Urothelium cell line (cell line): ENCODE measurements at regions not wholly inside any gene's neighbourhood (a gene's known extent, or its start where the extent isn't known, plus 50 kb on each side); places are given as distances from the start of the nearest gene placed in this dataset.
A peak's percentile ranks its signal among the peaks of the same experiment; 100 is the strongest.
"Not testable (repeated sequence)": the region's sequence is repeated elsewhere in the genome, so short reads cannot be mapped to it uniquely, and the experiment has no call there.

Source experiments
- DNase-seq: peaks from one replicate; pipeline ENCODE4 v3.0.0; 2011; ENCODE audit warnings: low spot score, mixed read lengths
- FAIRE-seq: peaks from 2 replicates; lab custom pipeline; 2011; peaks lifted over from hg19 to GRCh38; lab: Jason Lieb, UNC

DNA sequence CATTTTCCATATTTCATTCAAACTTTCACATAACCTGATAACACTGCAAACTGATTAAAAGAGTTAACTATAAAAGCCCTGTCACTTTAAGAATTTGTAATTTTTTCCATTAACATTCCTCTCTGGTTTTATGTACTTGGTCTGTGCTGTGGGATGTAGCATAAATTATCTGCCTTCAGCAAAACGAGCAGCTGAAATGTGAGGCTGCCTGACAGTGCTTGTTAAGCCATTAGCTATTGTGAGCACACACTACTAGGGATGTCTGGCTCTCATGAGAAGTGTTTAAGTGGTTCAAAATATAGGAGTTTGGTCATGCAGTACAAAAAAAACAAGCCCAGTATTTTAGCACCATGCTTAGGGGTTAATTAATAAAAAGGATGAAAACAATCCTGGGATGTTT, 63.0 kb downstream of the HOXA1 start:
- DNase-seq (no peak), FAIRE-seq (peak; percentile 35)

DNA sequence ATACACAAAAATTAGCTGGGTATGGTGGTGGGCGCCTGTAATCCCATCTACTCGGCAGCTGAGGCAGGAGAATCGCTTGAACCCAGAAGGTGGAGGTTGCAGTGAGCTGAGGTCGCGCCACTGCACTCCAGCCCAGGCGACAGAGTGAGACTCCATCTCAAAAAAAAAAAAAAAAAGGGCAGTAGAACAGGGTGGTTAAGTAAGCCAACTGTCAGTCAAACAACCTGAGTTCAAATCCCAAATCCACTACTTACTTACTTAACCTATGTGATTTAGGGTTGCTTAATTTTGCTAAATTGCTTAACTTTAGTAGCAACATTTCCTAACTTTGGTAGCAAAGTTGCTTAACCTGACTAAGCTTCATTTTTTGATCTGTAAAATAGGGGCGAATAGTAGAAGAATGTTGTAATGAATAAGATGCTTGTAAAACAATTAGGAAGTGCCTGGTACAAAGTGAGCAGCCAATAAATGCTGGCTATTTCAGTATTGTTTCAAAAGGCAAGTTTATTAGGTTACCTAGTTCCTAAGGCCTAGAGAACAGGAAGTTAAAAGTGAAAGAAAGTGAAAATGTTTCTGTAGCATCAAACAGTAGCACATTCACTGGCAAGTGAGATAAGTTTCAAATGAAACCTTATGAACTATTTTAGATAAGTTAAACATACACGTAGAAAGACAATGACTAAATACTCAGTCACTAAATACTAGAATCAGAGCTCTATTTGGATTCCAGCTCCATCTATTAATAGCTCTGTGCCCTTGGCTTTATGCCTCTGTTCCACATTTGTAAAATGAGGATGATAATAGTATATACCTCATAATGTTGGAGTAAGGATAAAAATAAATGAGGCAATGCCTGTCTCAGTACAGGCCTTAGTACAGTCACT, 64.3 kb downstream of the HOXA1 start:
- FAIRE-seq (no peak), DNase-seq (no peak)

DNA sequence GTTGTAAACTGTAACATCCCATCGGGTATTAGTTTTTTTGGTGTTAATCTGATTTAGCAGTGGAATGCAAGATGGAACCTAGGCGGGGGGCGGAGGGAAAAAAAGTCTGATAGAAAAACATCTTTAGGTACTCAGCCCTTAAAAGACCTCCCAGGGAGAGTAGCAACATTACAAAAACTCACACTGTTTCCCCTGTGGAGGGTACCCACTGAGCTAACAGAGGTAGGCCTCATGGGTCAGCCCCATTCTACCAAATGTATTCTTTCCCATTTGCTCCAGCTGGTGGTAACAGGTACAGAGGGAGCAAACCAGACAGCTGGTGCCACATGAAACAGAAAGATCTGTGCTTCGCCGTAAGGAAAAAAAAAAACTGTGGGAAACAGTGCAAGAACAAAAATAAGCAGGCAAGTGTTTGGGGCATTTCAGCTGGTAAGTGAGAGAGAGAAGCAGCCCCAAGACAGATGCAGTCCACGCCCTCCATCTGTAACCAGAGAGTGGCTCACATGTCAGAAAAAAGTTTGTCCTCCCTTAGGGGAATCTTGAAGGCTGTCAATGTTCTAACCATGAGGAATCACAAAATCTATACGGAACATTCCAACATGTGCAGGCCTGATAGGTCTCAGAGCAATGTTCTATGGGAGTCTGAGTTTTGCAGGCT, 65.3 kb downstream of the HOXA1 start:
- FAIRE-seq: no peak
- no peak for DNase-seq

DNA sequence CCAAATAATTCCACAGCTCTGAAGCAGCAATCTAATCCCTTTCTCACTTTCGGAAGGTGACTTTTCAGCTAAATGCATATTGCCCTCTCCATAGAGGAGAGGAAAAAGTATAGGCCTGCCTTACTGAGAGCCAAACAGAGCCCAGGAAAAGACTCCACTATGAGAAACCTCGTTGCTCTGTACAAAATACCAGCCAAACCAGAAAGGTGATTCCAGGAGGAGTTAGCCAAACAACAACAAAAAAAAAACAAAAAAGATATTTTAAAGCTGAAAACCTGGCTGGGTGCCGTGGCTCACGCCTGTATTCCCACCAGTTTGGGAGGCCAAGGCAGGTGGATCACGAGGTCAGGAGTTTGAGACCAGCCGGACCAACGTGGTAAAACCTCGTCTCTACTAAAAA, 70.5 kb downstream of the HOXA1 start:
- no peak for DNase-seq
- no peak for FAIRE-seq

DNA sequence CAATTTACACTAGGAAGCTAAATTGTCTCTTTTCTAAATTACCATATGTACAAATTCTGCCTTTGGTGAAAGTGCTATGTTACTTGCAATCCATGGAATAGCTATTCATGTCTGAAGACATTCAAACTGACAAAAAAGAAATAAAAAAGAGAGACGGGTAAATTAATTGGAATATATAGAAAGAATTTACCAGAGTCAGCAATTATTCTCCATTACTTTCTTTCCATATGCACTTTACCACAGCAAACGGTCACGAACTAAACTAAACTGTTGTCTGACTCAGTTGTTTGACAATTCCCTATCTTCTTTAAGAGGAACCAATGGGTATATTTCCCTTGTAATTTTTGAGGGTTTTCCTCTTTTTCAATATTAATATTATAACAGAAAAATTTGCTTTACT, 85.7 kb downstream of the HOXA1 start:
- DNase-seq (no peak), FAIRE-seq (no peak)

DNA sequence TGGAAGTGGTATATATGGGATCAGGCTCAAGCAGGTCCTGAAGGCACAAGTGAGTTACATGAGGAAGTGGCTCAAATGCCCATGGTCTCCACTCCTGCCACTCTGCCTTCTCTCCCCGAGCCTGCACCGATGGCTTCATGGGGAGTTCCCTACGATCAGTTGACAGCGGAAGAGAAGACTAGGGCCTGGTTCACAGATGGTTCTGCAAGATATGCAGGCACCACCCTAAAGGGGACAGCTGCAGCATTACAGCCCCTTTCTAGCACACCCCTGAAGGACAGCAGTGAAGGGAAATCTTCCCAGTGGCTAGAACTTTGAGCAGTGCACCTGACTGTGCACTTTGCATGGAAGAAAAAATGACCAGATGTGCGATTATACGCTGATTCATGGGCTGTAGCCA, 95.3 kb downstream of the HOXA1 start:
- FAIRE-seq (no peak), DNase-seq (no peak)

DNA sequence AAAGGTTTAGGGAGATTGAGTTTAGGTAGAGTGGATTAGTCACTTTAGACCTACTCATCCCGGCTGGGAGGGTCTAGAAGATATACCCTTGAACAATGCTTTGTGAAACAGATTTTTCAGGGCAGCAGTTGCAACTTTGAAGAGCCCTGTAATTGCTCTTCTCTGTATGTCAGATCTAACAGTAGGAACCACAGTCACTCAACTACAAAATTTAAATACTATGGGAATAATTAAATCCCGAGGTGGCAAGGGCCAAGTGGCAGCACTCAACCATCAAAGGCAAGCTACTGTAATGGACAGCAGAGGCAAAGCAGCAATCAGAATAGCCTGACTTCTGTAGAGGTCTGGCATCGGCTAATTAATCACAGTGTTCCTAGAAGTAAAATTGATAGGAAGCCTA, 97.5 kb downstream of the HOXA1 start:
- not testable (repeated sequence) for FAIRE-seq, DNase-seq

DNA sequence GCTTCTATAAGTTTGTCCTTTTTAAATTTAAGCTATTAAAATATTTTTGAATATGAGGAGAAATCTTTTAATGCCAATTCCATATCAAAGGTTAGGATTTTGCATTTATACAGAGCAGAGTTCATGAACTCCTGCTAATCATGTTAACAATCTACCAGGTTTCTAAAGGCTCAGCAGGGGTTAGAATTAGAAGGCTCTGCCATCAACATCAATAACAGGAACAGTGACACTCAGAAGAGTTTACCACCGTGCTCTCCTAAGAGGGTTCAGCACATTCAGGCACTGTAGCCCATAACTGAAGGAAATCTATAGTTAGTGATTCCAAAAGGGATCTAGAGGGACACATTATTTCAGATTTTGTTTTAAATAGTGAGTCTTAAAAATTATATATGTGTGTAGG, 100.1 kb downstream of the HOXA1 start:
- FAIRE-seq (no peak), DNase-seq (no peak)

DNA sequence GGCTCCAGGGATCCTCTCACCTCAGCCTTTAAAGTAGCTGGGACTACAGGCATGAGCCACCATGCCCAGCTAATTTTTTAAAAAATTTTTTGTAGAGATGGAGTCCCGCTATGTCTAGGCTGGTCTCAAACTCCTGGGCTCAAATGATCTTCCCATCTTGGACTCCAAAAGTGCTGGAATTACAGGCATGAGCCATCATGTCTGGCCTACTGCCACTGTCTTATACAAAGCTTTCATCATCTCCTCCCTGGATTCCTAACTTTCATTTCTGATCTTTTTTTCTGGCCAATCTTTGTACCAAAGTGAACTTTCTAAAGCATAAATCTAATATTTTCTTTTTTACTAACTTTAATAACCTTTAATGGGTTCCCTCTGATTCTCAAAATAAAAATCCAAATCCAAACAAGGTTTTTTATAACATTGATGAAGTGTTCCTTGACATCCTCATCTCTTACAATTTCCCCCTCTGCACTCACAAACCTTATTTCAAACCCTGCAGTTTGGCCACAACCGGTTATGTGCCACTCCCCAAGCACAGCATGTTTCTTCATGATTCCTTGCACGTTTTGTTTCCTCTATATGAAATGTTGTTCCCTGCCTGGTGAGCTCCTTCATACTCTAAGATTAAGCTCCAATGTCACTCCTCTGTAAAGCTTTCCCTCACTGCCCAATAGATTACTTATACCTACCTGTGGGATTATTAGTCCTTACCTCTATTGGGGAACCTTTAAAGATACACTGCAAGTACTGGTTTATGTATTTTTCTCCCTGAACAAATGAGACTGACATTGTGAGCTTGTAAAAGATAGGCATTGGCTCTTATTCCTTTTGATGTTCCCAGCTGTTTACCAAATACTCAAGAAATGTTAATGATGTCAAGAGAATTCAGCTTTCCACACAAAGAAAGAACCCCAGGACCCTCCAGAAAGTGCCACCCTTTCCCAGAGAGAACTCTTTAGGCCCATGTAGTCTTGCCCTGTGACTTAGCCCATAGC, 101.7 kb downstream of the HOXA1 start:
- FAIRE-seq: no peak
- no peak for DNase-seq

DNA sequence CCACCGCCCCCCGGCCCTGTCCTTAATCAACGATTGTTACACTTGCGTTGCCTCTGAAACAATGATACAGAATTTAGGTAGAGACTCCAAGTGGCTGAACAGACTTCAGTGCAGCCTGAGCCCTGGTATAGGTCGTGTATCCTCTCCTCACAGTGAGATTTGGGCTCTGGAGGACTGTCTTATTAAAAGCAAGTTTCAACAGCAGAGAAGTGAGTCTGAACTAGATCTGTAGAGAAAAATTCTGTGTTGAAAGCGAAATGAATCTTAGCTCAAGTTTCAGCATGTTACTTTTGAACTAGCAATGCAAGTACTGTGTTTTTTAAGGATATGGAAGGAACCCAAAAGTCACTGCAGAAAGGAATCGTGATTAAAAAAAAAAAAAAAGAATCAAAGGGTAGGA, 103.1 kb downstream of the HOXA1 start:
- FAIRE-seq (no peak), DNase-seq (no peak)

DNA sequence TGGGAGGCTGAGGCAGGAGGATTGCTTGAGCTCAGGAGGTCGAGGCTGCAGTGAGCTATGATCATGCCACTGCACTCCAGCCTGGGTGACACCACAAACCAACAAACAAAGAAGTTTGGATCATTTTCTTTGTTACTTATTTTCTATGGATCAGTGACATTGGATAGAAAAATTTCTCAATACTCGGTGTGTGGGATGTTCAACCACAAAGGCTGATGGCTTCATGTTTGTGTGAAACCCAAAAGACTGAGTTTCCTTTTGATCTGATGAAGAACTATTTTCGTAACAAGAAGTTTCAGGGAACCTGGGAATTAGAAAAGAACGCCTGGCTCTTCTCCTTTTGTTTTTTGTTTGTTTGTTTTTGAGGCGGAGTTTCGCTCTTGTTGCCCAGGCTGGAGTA, 104.0 kb downstream of the HOXA1 start:
- FAIRE-seq: no peak
- DNase-seq: no peak

DNA sequence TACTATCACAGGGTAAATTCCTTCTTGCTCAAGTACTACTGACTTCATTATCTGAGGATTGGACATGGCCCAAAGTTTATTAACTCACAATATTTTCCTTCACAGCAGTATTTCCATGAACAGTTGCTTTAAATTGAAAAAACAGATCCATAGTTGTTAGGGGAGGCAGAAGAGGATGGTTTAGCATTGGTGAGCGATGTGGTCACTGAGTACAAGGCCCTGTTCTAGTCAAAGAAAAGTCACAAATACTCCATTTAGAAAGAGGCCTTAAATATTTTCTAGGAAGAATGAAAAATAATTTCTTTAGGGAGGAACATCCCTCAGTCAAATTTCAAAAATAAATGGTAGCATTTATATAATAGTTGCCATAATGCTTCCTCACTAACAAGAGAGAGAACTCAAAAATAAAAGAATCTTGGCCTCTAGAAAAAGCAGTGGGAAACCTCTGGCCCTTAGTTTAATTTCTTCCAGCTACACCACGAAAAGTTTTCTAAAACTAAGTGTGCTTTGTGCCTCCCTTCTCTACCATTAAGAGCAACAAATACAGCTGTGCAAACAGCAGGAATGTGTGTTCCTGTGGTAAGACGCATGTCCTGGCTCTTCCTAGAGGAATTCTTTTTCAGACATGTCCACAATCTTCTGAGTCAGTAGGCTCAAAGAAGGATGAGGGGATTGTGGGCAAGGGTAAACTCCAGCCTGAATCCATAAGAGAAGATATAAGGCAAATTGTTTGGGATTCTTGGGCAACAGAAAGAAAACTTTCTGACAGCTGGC, 105.7 kb downstream of the HOXA1 start:
- DNase-seq (no peak), FAIRE-seq (no peak)

DNA sequence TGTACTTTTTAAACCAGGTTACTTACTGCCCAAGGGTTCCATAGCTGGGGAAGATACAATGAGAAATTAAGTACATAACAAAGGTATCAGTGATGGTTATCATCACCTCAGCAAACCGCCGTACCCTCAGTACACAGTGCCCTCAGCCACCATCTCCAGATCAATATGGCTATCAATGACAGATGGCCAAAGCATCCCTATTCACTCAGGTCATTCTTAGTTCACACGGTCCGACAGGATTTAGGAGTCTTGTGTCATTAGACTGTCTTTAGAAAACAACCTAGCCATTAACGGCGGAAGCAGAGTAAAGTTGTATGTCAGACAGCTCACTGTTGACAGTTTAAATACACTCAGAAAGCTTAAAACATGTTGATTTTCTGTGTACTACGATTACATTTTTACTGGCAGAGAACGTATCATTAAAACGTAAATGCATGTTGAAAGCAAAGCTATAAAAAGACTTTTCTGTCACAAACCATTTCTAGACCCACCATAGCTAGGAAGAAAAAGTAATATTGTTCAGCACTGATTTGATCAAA, 106.9 kb downstream of the HOXA1 start:
- DNase-seq: no peak
- peak; percentile 30 for FAIRE-seq

DNA sequence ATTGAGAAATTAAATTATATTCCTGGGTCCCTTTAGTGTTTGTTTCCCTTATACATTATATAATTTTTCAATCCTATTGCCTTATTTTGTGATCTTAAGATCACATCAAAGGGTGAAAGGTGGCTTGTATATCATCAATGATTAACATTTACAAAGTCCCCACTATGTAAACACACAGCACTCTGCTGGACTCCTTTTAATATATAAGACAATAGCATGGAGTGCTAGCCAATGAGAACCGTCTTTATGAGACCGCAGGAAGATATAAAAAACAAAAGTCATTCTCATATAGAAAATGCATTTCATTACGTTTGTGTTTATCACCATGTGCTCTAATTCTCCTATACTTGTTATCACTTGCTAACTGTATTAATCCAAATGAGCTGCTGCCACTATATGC, 108.5 kb downstream of the HOXA1 start:
- DNase-seq: no peak
- no peak for FAIRE-seq

DNA sequence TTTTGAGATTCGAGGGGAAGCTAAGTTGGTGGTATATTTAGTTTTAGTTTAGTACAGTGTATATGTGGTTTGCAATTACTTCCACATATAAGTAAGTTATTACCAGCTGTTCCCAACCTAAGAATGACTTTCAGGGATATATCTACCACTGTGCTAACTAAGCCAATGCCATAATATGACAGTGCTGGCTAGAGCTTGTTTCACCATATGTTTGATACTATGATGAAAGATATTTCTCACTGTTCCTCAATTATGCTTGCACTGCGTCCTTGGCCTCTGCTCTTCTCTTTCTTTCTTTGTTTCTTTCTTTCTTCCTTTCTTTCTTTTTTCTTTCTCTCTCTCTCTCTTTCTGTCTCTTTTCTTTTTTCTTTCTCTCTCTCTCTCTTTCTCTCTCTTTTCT, 113.8 kb upstream of the SKAP2 start:
- FAIRE-seq: no peak
- DNase-seq: no peak

DNA sequence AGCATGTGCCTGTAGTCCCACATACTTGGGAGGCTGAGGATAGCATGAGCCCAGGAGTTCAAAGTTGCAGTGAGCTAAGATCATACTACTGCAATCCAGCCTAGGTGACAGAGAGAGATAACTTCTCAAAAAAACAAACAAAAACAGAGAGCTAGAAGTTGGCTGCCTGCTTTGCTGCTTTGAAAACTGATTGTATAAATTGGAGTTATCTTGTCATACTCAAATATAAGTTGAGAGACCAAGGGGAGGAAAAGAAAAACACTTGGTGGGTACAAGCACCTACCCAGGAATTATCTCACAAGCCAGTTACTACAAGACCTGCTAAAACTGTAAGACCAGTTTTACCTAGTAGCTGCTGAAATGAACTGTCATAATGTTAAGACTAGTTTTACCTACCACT, 112.5 kb upstream of the SKAP2 start:
- no peak for FAIRE-seq
- no peak for DNase-seq

DNA sequence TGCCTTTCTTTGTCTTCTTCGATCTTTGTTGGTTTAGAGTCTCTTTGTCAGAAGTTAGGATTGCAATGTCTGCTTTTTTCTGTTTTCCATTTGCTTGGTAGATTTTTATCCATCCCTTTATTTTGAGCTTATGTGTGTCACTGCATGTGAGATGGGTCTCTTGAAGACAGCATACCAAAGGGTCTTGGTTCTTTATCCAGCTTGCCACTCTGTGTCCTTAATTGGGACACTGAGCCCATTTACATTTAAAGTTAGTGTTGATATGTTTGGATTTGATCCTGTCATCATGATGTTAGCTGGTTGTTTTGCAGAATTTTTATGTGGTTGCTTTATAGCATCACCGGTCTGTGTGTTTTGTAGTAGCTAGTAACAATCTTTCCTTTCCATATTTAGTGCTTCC, 107.5 kb upstream of the SKAP2 start:
- not testable (repeated sequence) for FAIRE-seq, DNase-seq

DNA sequence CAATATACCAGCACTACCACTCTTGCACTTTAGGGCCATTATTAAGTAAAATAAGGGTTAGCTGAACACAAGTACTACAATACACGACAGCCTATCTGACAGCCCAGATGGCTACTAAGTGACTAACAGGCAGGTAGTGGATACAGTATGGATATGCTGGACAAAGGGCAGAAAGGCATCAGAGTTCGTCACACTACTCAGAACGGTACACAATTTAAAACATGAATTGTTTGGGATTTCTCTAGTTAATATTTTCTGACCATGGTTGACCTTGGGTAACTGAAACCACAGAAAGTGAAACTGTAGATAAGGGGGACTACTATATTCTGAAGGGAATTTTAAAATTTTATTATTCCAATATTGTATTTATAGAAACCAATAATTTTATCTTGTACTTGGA, 101.3 kb upstream of the SKAP2 start:
- no peak for DNase-seq
- FAIRE-seq: no peak

DNA sequence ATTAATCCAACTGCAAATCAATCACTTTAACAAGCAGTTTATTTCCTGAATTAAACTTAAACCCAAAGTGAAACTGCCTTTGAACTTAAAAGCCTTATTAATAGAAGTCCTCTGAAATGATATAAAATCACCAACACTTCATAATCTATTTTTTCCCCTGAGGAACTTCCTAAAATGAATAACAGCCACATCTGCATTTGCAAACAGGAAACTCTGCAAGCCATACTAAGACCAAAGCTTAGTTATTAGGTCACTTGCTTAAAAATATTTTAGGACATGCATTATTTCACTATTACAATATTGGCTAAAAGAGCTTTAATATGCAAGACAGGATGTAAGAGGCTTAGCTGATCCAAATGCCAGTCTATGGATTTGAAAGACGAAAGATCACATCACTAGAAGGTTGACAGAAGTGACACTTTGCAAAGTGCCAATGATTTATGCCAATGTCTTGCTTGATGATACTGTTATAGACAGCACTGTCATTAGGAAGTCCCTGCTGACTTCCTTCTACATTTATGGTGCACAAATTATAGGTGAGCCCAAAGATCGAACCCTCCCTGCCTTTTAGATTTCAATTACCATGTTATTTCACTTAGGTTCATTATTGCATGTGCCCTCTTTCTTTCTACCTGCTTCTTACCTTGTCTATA, 99.9 kb upstream of the SKAP2 start:
- no peak for FAIRE-seq
- DNase-seq: no peak

DNA sequence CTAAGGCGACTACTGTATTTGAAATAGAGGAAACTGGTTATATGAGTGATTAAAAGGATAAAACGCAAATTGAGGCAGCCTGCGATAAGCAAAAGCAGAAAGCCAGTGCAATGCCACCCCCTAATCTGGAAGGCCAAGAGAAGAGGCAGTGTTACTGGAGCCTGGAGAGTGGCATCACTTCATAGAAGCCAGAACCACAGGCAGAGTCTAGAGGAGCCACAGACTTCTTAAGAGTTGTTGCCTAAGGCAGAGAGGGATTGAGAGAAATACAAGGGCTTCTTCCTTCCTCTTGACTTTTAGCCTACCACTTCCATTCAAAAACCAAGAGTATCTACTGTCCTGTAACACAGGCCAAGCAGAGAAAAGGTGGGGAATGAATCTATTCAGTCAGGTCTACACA, 94.9 kb upstream of the SKAP2 start:
- FAIRE-seq: no peak
- no peak for DNase-seq
